GM21526 (cell line): ENCODE measurements at regions not wholly inside any gene's neighbourhood (a gene's known extent, or its start where the extent isn't known, plus 50 kb on each side); places are given as distances from the start of the nearest gene placed in this dataset.
"Not testable (repeated sequence)": the region's sequence is repeated elsewhere in the genome, so short reads cannot be mapped to it uniquely, and the experiment has no call there.

Experiments
- ATAC-seq: cut with Tn5 transposase; IDR thresholded peaks from one replicate; pipeline ENCODE4 v1.9.1; 2021; ENCODE audit warnings: moderate library complexity; ENCODE audit not compliant: unreplicated experiment, low FRiP score

GRCh38 chr1:164064501-164064900, 494.5 kb upstream of the PBX1 start:
- no peak for ATAC-seq

- no peak for ATAC-seq
Measured at GRCh38 chr1:164071288-164071687, 487.7 kb upstream of the PBX1 start.

- no peak for ATAC-seq
Measured at GRCh38 chr1:164086832-164087231, 472.2 kb upstream of the PBX1 start.

- no peak for ATAC-seq
Measured at GRCh38 chr1:164087906-164088453, 471.0 kb upstream of the PBX1 start.

- ATAC-seq: no peak
Measured at GRCh38 chr1:164092603-164093353, 466.2 kb upstream of the PBX1 start.

- ATAC-seq: no peak
Measured at GRCh38 chr1:164093543-164093942, 465.4 kb upstream of the PBX1 start.

GRCh38 chr1:164101802-164102201, 457.2 kb upstream of the PBX1 start:
- no peak for ATAC-seq

GRCh38 chr1:164131949-164132348, 427.0 kb upstream of the PBX1 start:
- ATAC-seq: no peak

GRCh38 chr1:164137273-164137925, 421.6 kb upstream of the PBX1 start:
- no peak for ATAC-seq

- ATAC-seq: no peak
Measured at GRCh38 chr1:164141797-164142196, 417.2 kb upstream of the PBX1 start.

GRCh38 chr1:164154622-164155021, 404.4 kb upstream of the PBX1 start:
- no peak for ATAC-seq

GRCh38 chr1:164155347-164155746, 403.6 kb upstream of the PBX1 start:
- ATAC-seq: no peak

GRCh38 chr1:164163289-164163849, 395.6 kb upstream of the PBX1 start:
- no peak for ATAC-seq

- ATAC-seq: no peak
Measured at GRCh38 chr1:164165466-164165865, 393.5 kb upstream of the PBX1 start.

GRCh38 chr1:164166454-164166853, 392.5 kb upstream of the PBX1 start:
- ATAC-seq: not testable (repeated sequence)

GRCh38 chr1:164177118-164177517, 381.9 kb upstream of the PBX1 start:
- no peak for ATAC-seq

GRCh38 chr1:164180824-164181223, 378.2 kb upstream of the PBX1 start:
- no peak for ATAC-seq

- ATAC-seq: no peak
Measured at GRCh38 chr1:164183854-164184635, 374.9 kb upstream of the PBX1 start.

- no peak for ATAC-seq
Measured at GRCh38 chr1:164186881-164187280, 372.1 kb upstream of the PBX1 start.

- no peak for ATAC-seq
Measured at GRCh38 chr1:164188497-164188896, 370.5 kb upstream of the PBX1 start.

- no peak for ATAC-seq
Measured at GRCh38 chr1:164191191-164191590, 367.8 kb upstream of the PBX1 start.
